NT2/D1 (cell line): ENCODE measurements at regions not wholly inside any gene's neighbourhood (a gene's known extent, or its start where the extent isn't known, plus 50 kb on each side); places are given as distances from the start of the nearest gene placed in this dataset.

Source experiments
- DNase-seq: peaks from one replicate; pipeline ENCODE4 v3.0.0-alpha.2; 2011; ENCODE audit warnings: low read depth, low spot score
- H3K27me3 ChIP-seq: 2 replicates; pipeline ENCODE4 v1.6.0; 2011; ENCODE audit warnings: mild to moderate bottlenecking; ENCODE audit not compliant: insufficient read length, insufficient read depth
- H3K36me3 ChIP-seq: 2 replicates; pipeline ENCODE4 v1.6.1; 2011; ENCODE audit warnings: mild to moderate bottlenecking, low read length, mixed read lengths; ENCODE audit not compliant: insufficient read depth, insufficient read length
- H3K4me1 ChIP-seq: 2 replicates; pipeline ENCODE4 v1.5.1; 2011; ENCODE audit not compliant: insufficient read depth, insufficient read length
- H3K4me3 ChIP-seq: 2 replicates; pipeline ENCODE4 v1.5.1; 2011; ENCODE audit warnings: low read depth; ENCODE audit not compliant: insufficient read length
- H3K9ac ChIP-seq: 2 replicates; pipeline ENCODE4 v1.6.0; 2011; ENCODE audit warnings: low read depth; ENCODE audit not compliant: insufficient read length
- H3K9me3 ChIP-seq: 2 replicates; pipeline ENCODE4 v1.5.1; 2011; ENCODE audit warnings: mild to moderate bottlenecking, low read length; ENCODE audit not compliant: insufficient read depth
- SUZ12 ChIP-seq: IDR thresholded peaks from 2 replicates; pipeline ENCODE4 v1.6.1; 2011; ENCODE audit not compliant: insufficient read length, insufficient read depth; ENCODE audit errors: extremely low read depth
- YY1 ChIP-seq: IDR thresholded peaks from 2 replicates; pipeline ENCODE4 v1.6.1; 2011; ENCODE audit not compliant: insufficient read length, insufficient read depth
- ZNF274 ChIP-seq: IDR thresholded peaks from 2 replicates; pipeline ENCODE4 v1.6.1; 2011; ENCODE audit warnings: mild to moderate bottlenecking, low read depth, low read length

- DNase-seq, result no peak
- Histone ChIP-seq H3K4me1 (no peaks in the 10 kb centered on the region), H3K9me3 (peaks cover 19% of the 10 kb centered on the region), H3K4me3 (no peak overlapping the region), H3K27me3 (no peaks in the 10 kb centered on the region), H3K9ac (no peak overlapping the region), H3K36me3 (peaks cover 11% of the 10 kb centered on the region)
- TF ChIP-seq ZNF274 (no peak), SUZ12 (no peak), YY1 (no peak)
Measured at GRCh38 chr1:201767339-201767738, 61.6 kb upstream of the IPO9 start.

- no peak for TF ChIP-seq YY1
- TF ChIP-seq ZNF274, result no peak
- TF ChIP-seq SUZ12, result no peak
- Histone ChIP-seq H3K9ac (no peak overlapping the region), H3K9me3 (peaks cover 19% of the 10 kb centered on the region), H3K36me3 (peaks cover 11% of the 10 kb centered on the region), H3K27me3 (no peaks in the 10 kb centered on the region), H3K4me1 (no peaks in the 10 kb centered on the region), H3K4me3 (no peak overlapping the region)
- no peak for DNase-seq
Measured at GRCh38 chr1:201769072-201769471, 59.9 kb upstream of the IPO9 start.

GRCh38 chr1:201769966-201770365, 59.0 kb upstream of the IPO9 start:
- no peak overlapping the region for H3K4me3 ChIP-seq
- H3K9me3 ChIP-seq, result peaks cover 19% of the 10 kb centered on the region
- H3K27me3 ChIP-seq, result no peaks in the 10 kb centered on the region
- TF ChIP-seq ZNF274, result no peak
- TF ChIP-seq YY1, result no peak
- TF ChIP-seq SUZ12, result no peak
- peaks cover 11% of the 10 kb centered on the region for H3K36me3 ChIP-seq
- no peak overlapping the region for H3K9ac ChIP-seq
- no peak for DNase-seq
- no peaks in the 10 kb centered on the region for H3K4me1 ChIP-seq

GRCh38 chr1:201771466-201771865, 57.5 kb upstream of the IPO9 start:
- TF ChIP-seq ZNF274 (no peak), SUZ12 (no peak), YY1 (no peak)
- Histone ChIP-seq H3K4me1 (no peaks in the 10 kb centered on the region), H3K9me3 (peaks cover 19% of the 10 kb centered on the region), H3K4me3 (no peak overlapping the region), H3K36me3 (peaks cover 20% of the 10 kb centered on the region), H3K27me3 (no peaks in the 10 kb centered on the region), H3K9ac (no peak overlapping the region)
- DNase-seq, result no peak

GRCh38 chr1:201772178-201772577, 56.8 kb upstream of the IPO9 start:
- no peaks in the 10 kb centered on the region for H3K4me1 ChIP-seq
- no peak for TF ChIP-seq ZNF274
- no peak for TF ChIP-seq YY1
- no peak for TF ChIP-seq SUZ12

GRCh38 chr1:201773764-201774163, 55.2 kb upstream of the IPO9 start:
- Histone ChIP-seq H3K27me3 (no peaks in the 10 kb centered on the region), H3K9ac (no peak overlapping the region), H3K4me1 (no peaks in the 10 kb centered on the region), H3K9me3 (peaks cover 19% of the 10 kb centered on the region), H3K36me3 (peaks cover 12% of the 10 kb centered on the region), H3K4me3 (no peak overlapping the region)
- no peak for TF ChIP-seq YY1
- TF ChIP-seq ZNF274, result no peak
- no peak for TF ChIP-seq SUZ12
- no peak for DNase-seq

More at GRCh38 chr1:201772178-201772577, 56.8 kb upstream of the IPO9 start:
- Histone ChIP-seq H3K36me3 (peaks cover 20% of the 10 kb centered on the region), H3K9me3 (peaks cover 19% of the 10 kb centered on the region), H3K4me3 (no peak overlapping the region), H3K27me3 (no peaks in the 10 kb centered on the region), H3K9ac (no peak overlapping the region)
- DNase-seq, result no peak

- TF ChIP-seq ZNF274 (no peak), SUZ12 (no peak), YY1 (no peak)
- no peak for DNase-seq
- no peak overlapping the region for H3K9ac ChIP-seq
- H3K36me3 ChIP-seq, result peaks cover 12% of the 10 kb centered on the region
- H3K4me3 ChIP-seq, result no peak overlapping the region
- H3K9me3 ChIP-seq, result peaks cover 19% of the 10 kb centered on the region
- H3K27me3 ChIP-seq, result no peaks in the 10 kb centered on the region
- no peaks in the 10 kb centered on the region for H3K4me1 ChIP-seq
Measured at GRCh38 chr1:201774224-201774982, 54.6 kb upstream of the IPO9 start.
